HCT116 (cell line): ENCODE measurements at regions not wholly inside any gene's neighbourhood (a gene's known extent, or its start where the extent isn't known, plus 50 kb on each side); places are given as distances from the start of the nearest gene placed in this dataset.

Source experiments
- ZFX ChIP-seq: fragments of 450-650 bp; IDR thresholded peaks from 2 replicates; pipeline ENCODE4 v1.6.1; 2017
- TF ChIP-seq, protein P1 (sequence below), 3 experiments: fragments of 200-600 bp in 1 of 3; sonication (generic) in 1 of 3; IDR thresholded peaks in 2 of 3; conservative IDR thresholded peaks in 1 of 3; 2 replicates each; pipeline ENCODE4 v1.5.1; 2012 to 2017; ENCODE audit warnings: low read depth in 2 of 3, low read length in 2 of 3, antibody characterized with exemption in 1 of 3, borderline replicate concordance in 1 of 3, control low read depth in 1 of 3, mild to moderate bottlenecking in 1 of 3, mixed read lengths in 1 of 3, mixed run types in 1 of 3, moderate library complexity in 1 of 3; ENCODE audit not compliant: insufficient read depth in 1 of 3
- TF ChIP-seq, protein P2 (sequence below): IDR thresholded peaks from 2 replicates; pipeline ENCODE4 v1.6.1; 2012

DNA sequence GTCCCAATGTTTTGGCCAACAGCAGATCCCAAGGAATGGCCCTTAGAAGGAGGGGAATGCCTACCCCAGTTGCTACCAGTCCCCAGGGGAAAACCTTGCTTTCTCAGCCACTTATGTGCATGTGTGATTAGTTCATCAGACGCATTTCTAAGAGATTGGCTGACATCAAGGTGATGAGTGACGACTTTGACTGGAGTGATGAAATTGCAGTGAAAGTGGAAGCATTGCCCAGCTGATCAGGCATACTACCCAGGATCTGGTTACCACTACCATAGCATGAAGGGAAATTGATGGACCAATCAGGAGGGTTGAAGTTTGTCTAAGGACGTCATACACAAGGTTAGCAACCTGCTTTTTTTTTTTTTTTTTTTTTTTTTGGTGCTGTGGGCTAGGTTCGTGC lies 90.3 kb upstream of the ELMO1 start:
- TF ChIP-seq, protein P1, sequence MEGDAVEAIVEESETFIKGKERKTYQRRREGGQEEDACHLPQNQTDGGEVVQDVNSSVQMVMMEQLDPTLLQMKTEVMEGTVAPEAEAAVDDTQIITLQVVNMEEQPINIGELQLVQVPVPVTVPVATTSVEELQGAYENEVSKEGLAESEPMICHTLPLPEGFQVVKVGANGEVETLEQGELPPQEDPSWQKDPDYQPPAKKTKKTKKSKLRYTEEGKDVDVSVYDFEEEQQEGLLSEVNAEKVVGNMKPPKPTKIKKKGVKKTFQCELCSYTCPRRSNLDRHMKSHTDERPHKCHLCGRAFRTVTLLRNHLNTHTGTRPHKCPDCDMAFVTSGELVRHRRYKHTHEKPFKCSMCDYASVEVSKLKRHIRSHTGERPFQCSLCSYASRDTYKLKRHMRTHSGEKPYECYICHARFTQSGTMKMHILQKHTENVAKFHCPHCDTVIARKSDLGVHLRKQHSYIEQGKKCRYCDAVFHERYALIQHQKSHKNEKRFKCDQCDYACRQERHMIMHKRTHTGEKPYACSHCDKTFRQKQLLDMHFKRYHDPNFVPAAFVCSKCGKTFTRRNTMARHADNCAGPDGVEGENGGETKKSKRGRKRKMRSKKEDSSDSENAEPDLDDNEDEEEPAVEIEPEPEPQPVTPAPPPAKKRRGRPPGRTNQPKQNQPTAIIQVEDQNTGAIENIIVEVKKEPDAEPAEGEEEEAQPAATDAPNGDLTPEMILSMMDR (IDR thresholded peaks at IDR 0.05 in 2 of 3, conservative IDR thresholded peaks at IDR 0.05 in 1 of 3; ENCODE audit: borderline replicate concordance in 1 of 3, insufficient read depth in 1 of 3, low read depth in 2 of 3, low read length in 2 of 3) = no peak
- no peak for TF ChIP-seq ZFX
- TF ChIP-seq, protein P2, sequence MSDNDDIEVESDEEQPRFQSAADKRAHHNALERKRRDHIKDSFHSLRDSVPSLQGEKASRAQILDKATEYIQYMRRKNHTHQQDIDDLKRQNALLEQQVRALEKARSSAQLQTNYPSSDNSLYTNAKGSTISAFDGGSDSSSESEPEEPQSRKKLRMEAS = no peak
